T-helper 1 cell (primary cell): ENCODE measurements at regions not wholly inside any gene's neighbourhood (a gene's known extent, or its start where the extent isn't known, plus 50 kb on each side); places are given as distances from the start of the nearest gene placed in this dataset.
"Not testable (repeated sequence)": the region's sequence is repeated elsewhere in the genome, so short reads cannot be mapped to it uniquely, and the experiment has no call there.

Experiments
- DNase-seq, 5 donors: peaks; one replicate each; pipeline ENCODE4 v3.0.0-alpha.2; 2012 to 2020

GRCh38 chrX:140163371-140164159, 198.2 kb upstream of the CXorf66 start:
- DNase-seq, result no peak

GRCh38 chrX:140157611-140158010, 192.3 kb upstream of the CXorf66 start:
- DNase-seq, result no peak

- no peak for DNase-seq
Measured at GRCh38 chrX:140157143-140157542, 191.8 kb upstream of the CXorf66 start.

- DNase-seq, result no peak
Measured at GRCh38 chrX:140151316-140151715, 186.0 kb upstream of the CXorf66 start.

- no peak for DNase-seq
Measured at GRCh38 chrX:140149761-140150160, 184.4 kb upstream of the CXorf66 start.

GRCh38 chrX:140141444-140142029, 176.2 kb upstream of the CXorf66 start:
- peak in 2 of 5 donors; percentile 2 for DNase-seq

GRCh38 chrX:140138492-140138891, 173.2 kb upstream of the CXorf66 start:
- not testable (repeated sequence) for DNase-seq

- not testable (repeated sequence) for DNase-seq
Measured at GRCh38 chrX:140138065-140138464, 172.7 kb upstream of the CXorf66 start.

GRCh38 chrX:140132937-140133336, 167.6 kb upstream of the CXorf66 start:
- DNase-seq, result no peak

- no peak for DNase-seq
Measured at GRCh38 chrX:140123446-140123845, 158.1 kb upstream of the CXorf66 start.

- not testable (repeated sequence) for DNase-seq
Measured at GRCh38 chrX:140114059-140114458, 148.7 kb upstream of the CXorf66 start.

- no peak for DNase-seq
Measured at GRCh38 chrX:140110081-140110650, 144.8 kb upstream of the CXorf66 start.

- DNase-seq, result no peak
Measured at GRCh38 chrX:140104760-140105159, 139.4 kb upstream of the CXorf66 start.

- DNase-seq, result no peak
Measured at GRCh38 chrX:140099221-140099620, 133.9 kb upstream of the CXorf66 start.

GRCh38 chrX:140092121-140092520, 126.8 kb upstream of the CXorf66 start:
- DNase-seq, result no peak

- DNase-seq, result peak in 4 of 5 donors; percentile 1 to 12 (median 7)
Measured at GRCh38 chrX:140091125-140091886, 126.0 kb upstream of the CXorf66 start.

- DNase-seq, result no peak
Measured at GRCh38 chrX:140090800-140091124, 125.4 kb upstream of the CXorf66 start.

- DNase-seq, result no peak
Measured at GRCh38 chrX:140088438-140088837, 123.1 kb upstream of the CXorf66 start.

- DNase-seq, result no peak
Measured at GRCh38 chrX:140087875-140088274, 122.6 kb upstream of the CXorf66 start.

GRCh38 chrX:140086691-140087090, 121.4 kb upstream of the CXorf66 start:
- DNase-seq, result no peak

GRCh38 chrX:140074851-140075250, 109.5 kb upstream of the CXorf66 start:
- DNase-seq, result not testable (repeated sequence)

GRCh38 chrX:140071037-140071436, 105.7 kb upstream of the CXorf66 start:
- DNase-seq, result no peak

GRCh38 chrX:140065961-140066662, 100.8 kb upstream of the CXorf66 start:
- DNase-seq, result no peak
